ENCODE measurements at regions not wholly inside any gene's neighbourhood (a gene's known extent, or its start where the extent isn't known, plus 50 kb on each side); places are given as distances from the start of the nearest gene placed in this dataset.
"Not testable (repeated sequence)": the region's sequence is repeated elsewhere in the genome, so short reads cannot be mapped to it uniquely, and the experiment has no call there.

DNA sequence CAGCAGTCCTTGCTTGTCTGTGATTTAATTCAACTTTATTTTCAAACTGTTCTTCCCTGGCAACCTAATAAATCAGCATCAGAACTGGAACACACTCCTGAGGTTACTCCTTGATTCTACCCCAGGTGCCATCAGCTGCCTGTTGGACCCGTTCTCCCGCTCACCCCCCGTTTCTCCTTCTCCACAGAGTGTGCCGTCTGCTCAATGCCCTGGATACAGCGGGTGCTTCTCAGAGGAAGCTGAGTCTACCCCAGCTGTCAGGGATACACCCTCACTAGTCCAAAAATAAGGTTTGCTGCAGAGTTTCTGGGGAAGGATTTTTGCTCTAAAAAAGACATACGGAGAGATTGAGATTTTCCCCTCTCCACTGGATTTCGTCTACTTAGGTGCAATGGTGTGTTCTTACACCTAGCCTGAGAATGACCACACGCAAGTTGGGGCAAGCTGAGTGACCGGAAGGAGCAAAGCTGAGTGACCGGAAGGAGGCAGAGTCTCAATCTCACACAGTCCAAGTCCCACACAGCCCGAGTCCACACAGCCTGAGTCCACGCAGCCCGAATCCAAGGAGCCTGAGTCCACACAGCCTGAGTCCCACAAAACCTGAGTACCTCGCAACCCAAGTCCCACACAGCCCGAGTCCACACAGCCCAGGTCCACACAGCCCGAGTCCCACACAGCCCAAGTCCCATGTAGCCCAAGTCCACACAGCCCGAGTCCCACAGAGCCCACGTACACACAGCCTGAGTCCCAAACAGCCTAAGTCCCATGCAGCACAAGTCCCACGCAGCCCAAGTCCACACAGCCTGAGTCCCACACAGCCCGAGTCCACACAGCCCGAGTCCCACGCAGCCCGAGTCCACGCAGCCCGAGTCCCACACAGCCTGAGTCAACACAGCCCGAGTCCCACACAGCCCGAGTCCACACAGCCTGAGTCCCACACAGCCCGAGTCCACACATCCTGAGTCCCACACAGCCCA lies 58.6 kb upstream of the DACT2 start:
- DNase-seq (ENCODE audit: insufficient read length, low spot score, missing footprints), result peak; percentile 45
- no peaks in the 10 kb centered on the region for H3K36me3 ChIP-seq (ENCODE audit: insufficient read depth, low read length)
- no peak overlapping the region for H3K27ac ChIP-seq (ENCODE audit: low read depth, low read length)
- TF ChIP-seq, protein P1, sequence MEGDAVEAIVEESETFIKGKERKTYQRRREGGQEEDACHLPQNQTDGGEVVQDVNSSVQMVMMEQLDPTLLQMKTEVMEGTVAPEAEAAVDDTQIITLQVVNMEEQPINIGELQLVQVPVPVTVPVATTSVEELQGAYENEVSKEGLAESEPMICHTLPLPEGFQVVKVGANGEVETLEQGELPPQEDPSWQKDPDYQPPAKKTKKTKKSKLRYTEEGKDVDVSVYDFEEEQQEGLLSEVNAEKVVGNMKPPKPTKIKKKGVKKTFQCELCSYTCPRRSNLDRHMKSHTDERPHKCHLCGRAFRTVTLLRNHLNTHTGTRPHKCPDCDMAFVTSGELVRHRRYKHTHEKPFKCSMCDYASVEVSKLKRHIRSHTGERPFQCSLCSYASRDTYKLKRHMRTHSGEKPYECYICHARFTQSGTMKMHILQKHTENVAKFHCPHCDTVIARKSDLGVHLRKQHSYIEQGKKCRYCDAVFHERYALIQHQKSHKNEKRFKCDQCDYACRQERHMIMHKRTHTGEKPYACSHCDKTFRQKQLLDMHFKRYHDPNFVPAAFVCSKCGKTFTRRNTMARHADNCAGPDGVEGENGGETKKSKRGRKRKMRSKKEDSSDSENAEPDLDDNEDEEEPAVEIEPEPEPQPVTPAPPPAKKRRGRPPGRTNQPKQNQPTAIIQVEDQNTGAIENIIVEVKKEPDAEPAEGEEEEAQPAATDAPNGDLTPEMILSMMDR (IDR thresholded peaks at IDR 0.05; ENCODE audit: extremely low read depth, low read depth, low read length), result no peak
- H3K4me2 ChIP-seq (ENCODE audit: insufficient read depth, low read length), result no peak overlapping the region
- peaks cover 3% of the 10 kb centered on the region for H3K9me3 ChIP-seq (ENCODE audit: low read depth, low read length)
- H2AFZ ChIP-seq (ENCODE audit: low read length), result no peak overlapping the region
- no peaks in the 10 kb centered on the region for H3K27me3 ChIP-seq (ENCODE audit: insufficient read depth, low read length)
- no peak overlapping the region for H3K4me3 ChIP-seq (ENCODE audit: insufficient read depth, low read length)
- no peaks in the 10 kb centered on the region for H4K20me1 ChIP-seq (ENCODE audit: insufficient read depth, low read length)
- H3K4me1 ChIP-seq (ENCODE audit: insufficient read depth, low read length), result no peaks in the 10 kb centered on the region
- no peaks in the 10 kb centered on the region for H3K79me2 ChIP-seq (ENCODE audit: insufficient read depth, low read length)

DNA sequence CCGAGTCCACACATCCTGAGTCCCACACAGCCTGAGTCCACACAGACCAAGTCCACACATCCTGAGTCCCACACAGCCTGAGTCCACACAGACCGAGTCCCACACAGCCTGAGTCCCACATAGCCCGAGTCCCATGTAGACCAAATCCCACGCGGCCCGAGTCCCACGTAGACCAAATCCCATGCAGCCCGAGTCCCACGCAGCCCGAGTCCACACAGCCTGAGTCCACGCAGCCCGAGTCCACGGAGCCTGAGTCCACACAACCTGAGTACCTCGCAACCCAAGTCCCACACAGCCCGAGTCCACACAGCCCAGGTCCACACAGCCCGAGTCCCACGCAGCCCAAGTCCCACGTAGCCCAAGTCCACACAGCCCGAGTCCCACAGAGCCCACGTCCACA lies 60.0 kb upstream of the DACT2 start:
- not testable (repeated sequence) for H3K4me1 ChIP-seq (ENCODE audit: insufficient read depth, low read length); H3K27ac ChIP-seq (ENCODE audit: low read depth, low read length); H3K4me2 ChIP-seq (ENCODE audit: insufficient read depth, low read length); DNase-seq (ENCODE audit: insufficient read length, low spot score, missing footprints); H3K36me3 ChIP-seq (ENCODE audit: insufficient read depth, low read length); H3K27me3 ChIP-seq (ENCODE audit: insufficient read depth, low read length); H2AFZ ChIP-seq (ENCODE audit: low read length); H3K4me3 ChIP-seq (ENCODE audit: insufficient read depth, low read length); H3K9me3 ChIP-seq (ENCODE audit: low read depth, low read length); H3K79me2 ChIP-seq (ENCODE audit: insufficient read depth, low read length); H4K20me1 ChIP-seq (ENCODE audit: insufficient read depth, low read length)

DNA sequence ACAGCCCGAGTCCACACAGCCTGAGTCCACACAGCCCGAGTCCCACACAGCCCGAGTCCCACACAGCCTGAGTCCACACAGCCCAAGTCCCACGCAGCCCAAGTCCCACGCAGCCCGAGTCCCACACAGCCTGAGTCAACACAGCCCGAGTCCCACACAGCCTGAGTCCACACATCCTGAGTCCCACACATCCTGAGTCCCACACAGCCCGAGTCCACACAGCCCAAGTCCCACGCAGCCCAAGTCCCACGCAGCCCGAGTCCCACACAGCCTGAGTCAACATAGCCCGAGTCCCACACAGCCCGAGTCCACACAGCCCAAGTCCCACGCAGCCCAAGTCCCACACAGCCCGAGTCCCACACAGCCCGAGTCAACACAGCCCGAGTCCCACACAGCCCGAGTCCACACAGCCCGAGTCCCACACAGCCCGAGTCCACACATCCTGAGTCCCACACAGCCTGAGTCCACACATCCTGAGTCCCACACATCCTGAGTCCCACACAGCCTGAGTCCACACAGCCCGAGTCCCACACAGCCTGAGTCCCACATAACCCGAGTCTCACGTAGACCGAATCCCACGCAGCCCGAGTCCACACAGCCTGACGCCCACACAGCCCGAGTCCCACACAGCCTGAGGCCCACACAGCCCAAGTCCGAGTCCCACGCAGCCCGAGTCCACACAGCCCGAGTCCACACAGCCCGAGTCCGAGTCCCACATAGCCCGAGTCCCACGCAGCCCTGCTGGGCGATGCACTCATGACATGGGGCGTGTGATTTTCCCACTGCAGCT lies 60.6 kb upstream of the SMOC2 start:
- DNase-seq (ENCODE audit: insufficient read length, low spot score, missing footprints); H3K4me3 ChIP-seq (ENCODE audit: insufficient read depth, low read length); H3K4me1 ChIP-seq (ENCODE audit: insufficient read depth, low read length); H3K36me3 ChIP-seq (ENCODE audit: insufficient read depth, low read length); H3K27me3 ChIP-seq (ENCODE audit: insufficient read depth, low read length); H3K27ac ChIP-seq (ENCODE audit: low read depth, low read length); H3K4me2 ChIP-seq (ENCODE audit: insufficient read depth, low read length); H2AFZ ChIP-seq (ENCODE audit: low read length); H3K9me3 ChIP-seq (ENCODE audit: low read depth, low read length); H4K20me1 ChIP-seq (ENCODE audit: insufficient read depth, low read length); H3K79me2 ChIP-seq (ENCODE audit: insufficient read depth, low read length): not testable (repeated sequence)

DNA sequence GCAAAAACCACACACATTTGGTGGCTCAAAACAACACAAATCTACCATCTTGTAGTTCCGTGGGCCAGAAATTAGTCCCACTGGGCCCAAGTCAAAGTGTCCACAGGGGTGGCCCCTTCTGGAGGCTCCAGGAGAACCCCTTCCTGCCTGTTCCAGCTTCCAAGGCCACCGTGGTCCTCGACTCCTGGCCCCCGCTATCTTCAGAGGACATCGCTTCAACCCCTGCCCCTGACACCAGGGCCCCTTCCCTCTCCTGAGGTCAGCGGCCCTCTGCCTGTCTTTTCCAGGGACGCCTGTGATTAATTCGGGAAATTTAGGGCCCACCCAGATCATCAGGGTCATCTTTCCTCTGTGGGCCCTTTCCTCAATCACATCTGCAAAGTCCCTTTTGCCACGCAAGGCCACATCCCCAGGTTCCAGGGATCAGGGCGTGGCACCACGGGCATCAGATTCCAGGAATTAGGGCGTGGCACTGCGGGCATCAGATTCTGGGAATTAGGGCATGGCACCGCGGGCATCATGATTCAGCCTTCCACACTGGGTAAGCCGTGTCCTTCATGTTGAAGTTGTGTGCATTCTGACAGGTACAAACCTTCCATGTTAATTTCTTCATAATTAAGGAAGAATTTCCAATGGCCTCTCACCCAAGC lies 59.9 kb upstream of the SMOC2 start:
- Histone ChIP-seq H3K4me3 (ENCODE audit: insufficient read depth, low read length) (no peak overlapping the region), H3K27me3 (ENCODE audit: insufficient read depth, low read length) (no peaks in the 10 kb centered on the region), H3K79me2 (ENCODE audit: insufficient read depth, low read length) (no peaks in the 10 kb centered on the region), H3K9me3 (ENCODE audit: low read depth, low read length) (peaks cover 7% of the 10 kb centered on the region), H3K4me2 (ENCODE audit: insufficient read depth, low read length) (no peak overlapping the region), H3K4me1 (ENCODE audit: insufficient read depth, low read length) (no peaks in the 10 kb centered on the region), H3K27ac (ENCODE audit: low read depth, low read length) (no peak overlapping the region), H3K36me3 (ENCODE audit: insufficient read depth, low read length) (no peaks in the 10 kb centered on the region), H4K20me1 (ENCODE audit: insufficient read depth, low read length) (no peaks in the 10 kb centered on the region), H2AFZ (ENCODE audit: low read length) (no peak overlapping the region)
- TF ChIP-seq, protein P1 (IDR thresholded peaks at IDR 0.05; ENCODE audit: extremely low read depth, low read depth, low read length), result no peak
- peak; percentile 52 for DNase-seq (ENCODE audit: insufficient read length, low spot score, missing footprints)

Measured in osteoblast (primary cell).